GM06990 (cell line): ENCODE measurements at regions not wholly inside any gene's neighbourhood (a gene's known extent, or its start where the extent isn't known, plus 50 kb on each side); places are given as distances from the start of the nearest gene placed in this dataset.

Source experiments
- DNase-seq: peaks from one replicate; pipeline ENCODE4 v3.0.0-alpha.2; 2011; ENCODE audit not compliant: insufficient read length; ENCODE audit errors: extremely low read depth
- H3K27me3 ChIP-seq: replicated peaks from 2 replicates; pipeline ENCODE4 v1.6.0; 2011; ENCODE audit warnings: low read length; ENCODE audit not compliant: control insufficient read depth, insufficient read depth
- H3K36me3 ChIP-seq: 2 replicates; pipeline ENCODE4 v1.5.1; 2011; ENCODE audit warnings: low read length; ENCODE audit not compliant: control insufficient read depth, insufficient read depth
- H3K4me3 ChIP-seq: replicated peaks from 2 replicates; pipeline ENCODE4 v1.5.1; 2011; ENCODE audit warnings: low read depth, mild to moderate bottlenecking, control low read depth, low read length
- CTCF ChIP-seq: IDR thresholded peaks from 2 replicates; pipeline ENCODE4 v1.5.1; 2011; ENCODE audit warnings: low read length, control low read depth, mild to moderate bottlenecking, inconsistent platforms; ENCODE audit not compliant: insufficient read depth, poor library complexity, severe bottlenecking

GRCh38 chr3:64464955-64465354, 222.8 kb downstream of the ADAMTS9 start:
- Histone ChIP-seq H3K27me3 (no peaks in the 10 kb centered on the region), H3K36me3 (no peaks in the 10 kb centered on the region), H3K4me3 (no peak overlapping the region)
- no peak for DNase-seq
- TF ChIP-seq CTCF: no peak

GRCh38 chr3:64463981-64464380, 223.8 kb downstream of the ADAMTS9 start:
- TF ChIP-seq CTCF: no peak
- DNase-seq: no peak
- Histone ChIP-seq H3K4me3 (no peak overlapping the region), H3K36me3 (no peaks in the 10 kb centered on the region), H3K27me3 (no peaks in the 10 kb centered on the region)

- no peak for DNase-seq
- no peaks in the 10 kb centered on the region for H3K36me3 ChIP-seq
- no peak overlapping the region for H3K4me3 ChIP-seq
- no peak for TF ChIP-seq CTCF
- no peaks in the 10 kb centered on the region for H3K27me3 ChIP-seq
Observed at GRCh38 chr3:64462203-64462602, 225.6 kb downstream of the ADAMTS9 start.

- no peaks in the 10 kb centered on the region for H3K36me3 ChIP-seq
- DNase-seq: no peak
- no peak overlapping the region for H3K4me3 ChIP-seq
- no peak for TF ChIP-seq CTCF
- H3K27me3 ChIP-seq: no peaks in the 10 kb centered on the region
Observed at GRCh38 chr3:64460877-64461276, 226.9 kb downstream of the ADAMTS9 start.

- no peak for DNase-seq
- Histone ChIP-seq H3K4me3 (no peak overlapping the region), H3K27me3 (no peaks in the 10 kb centered on the region), H3K36me3 (no peaks in the 10 kb centered on the region)
- no peak for TF ChIP-seq CTCF
Observed at GRCh38 chr3:64460141-64460730, 227.6 kb downstream of the ADAMTS9 start.

GRCh38 chr3:64459711-64460110, 228.1 kb downstream of the ADAMTS9 start:
- no peak for TF ChIP-seq CTCF
- no peak for DNase-seq
- Histone ChIP-seq H3K4me3 (no peak overlapping the region), H3K27me3 (no peaks in the 10 kb centered on the region), H3K36me3 (no peaks in the 10 kb centered on the region)
